B cell (primary cell): ENCODE measurements at regions not wholly inside any gene's neighbourhood (a gene's known extent, or its start where the extent isn't known, plus 50 kb on each side); places are given as distances from the start of the nearest gene placed in this dataset.

ENCODE experiments used
- ATAC-seq: fragments of 200-7000 bp; cut with Tn5 transposase; one replicate; pipeline ENCODE4 v1.10.0; 2021; ENCODE audit warnings: low read depth, mild to moderate bottlenecking, moderate number of reproducible peaks, moderate library complexity
- CTCF ChIA-PET: fragments of 350-600 bp; sonication (Branson Sonifier 250); formaldehyde crosslinking; loops from one replicate; lab custom pipeline; 2021; ENCODE audit warnings: antibody characterized with exemption, inconsistent platforms; lab: Charles Lee
- POLR2A ChIA-PET: fragments of 350-600 bp; sonication (Branson Sonifier 250); formaldehyde crosslinking; loops from one replicate; lab custom pipeline; 2021; ENCODE audit warnings: antibody characterized with exemption; lab: Charles Lee
- DNase-seq: peaks from one replicate; pipeline ENCODE4 v3.0.0; 2013
- H2AFZ ChIP-seq: 2 replicates; pipeline ENCODE4 v1.6.1; 2012; ENCODE audit warnings: mild to moderate bottlenecking, low read depth, low read length; ENCODE audit not compliant: insufficient read depth, poor library complexity, severe bottlenecking
- H3K27ac ChIP-seq, 2 donors: 1 replicate in 1 of 2; 2 replicates in 1 of 2; pipeline ENCODE4 v1.5.1; 2012 to 2013; ENCODE audit warnings: low read length in 2 of 2, mild to moderate bottlenecking in 2 of 2, moderate library complexity in 1 of 2
- H3K27me3 ChIP-seq, 4 experiments: fragments of 200-600 bp in 1 of 4; sonication (generic) in 1 of 4; replicated peaks in 1 of 4; 1 replicate in 2 of 4; 2 replicates in 2 of 4; pipeline versions ENCODE4 v1.6.1 to v1.7.0; 2013 to 2016; ENCODE audit warnings: low read length in 3 of 4, mild to moderate bottlenecking in 2 of 4, mixed read lengths in 1 of 4, moderate library complexity in 1 of 4; ENCODE audit not compliant: insufficient read depth in 4 of 4, control insufficient read depth in 3 of 4; ENCODE audit errors: control extremely low read depth in 1 of 4
- H3K36me3 ChIP-seq, 2 experiments: replicated peaks in 1 of 2; 1 replicate in 1 of 2; 2 replicates in 1 of 2; pipeline versions ENCODE4 v1.6.1 to v1.7.1; 2013; ENCODE audit warnings: low read length in 1 of 2; ENCODE audit not compliant: insufficient read depth in 2 of 2, control insufficient read depth in 1 of 2; ENCODE audit errors: control extremely low read depth in 1 of 2, extremely low read depth in 1 of 2
- H3K4me1 ChIP-seq, 2 donors: fragments of 200-600 bp in 1 of 2; sonication (generic) in 1 of 2; 1 replicate in 1 of 2; 2 replicates in 1 of 2; pipeline versions ENCODE4 v1.5.1 to v1.6.1; 2013 to 2017; ENCODE audit warnings: low read length in 2 of 2; ENCODE audit not compliant: control insufficient read depth in 2 of 2, insufficient read depth in 2 of 2
- H3K4me2 ChIP-seq: replicated peaks from 2 replicates; pipeline ENCODE3; 2012; ENCODE audit warnings: mild to moderate bottlenecking, low read depth, low read length; ENCODE audit not compliant: poor library complexity, severe bottlenecking
- H3K4me3 ChIP-seq, 5 experiments: fragments of 200-600 bp in 1 of 5; sonication (generic) in 1 of 5; 1 replicate in 3 of 5; 2 replicates in 2 of 5; pipeline versions ENCODE4 v1.5.1 to v1.7.0; 2011 to 2016; ENCODE audit warnings: low read length in 4 of 5, mild to moderate bottlenecking in 4 of 5, low read depth in 2 of 5, control low read depth in 1 of 5, moderate library complexity in 1 of 5; ENCODE audit not compliant: insufficient read depth in 1 of 5; ENCODE audit errors: control extremely low read depth in 1 of 5, extremely low read depth in 1 of 5
- H3K79me2 ChIP-seq: fragments of 200-600 bp; sonication (generic); one replicate; pipeline ENCODE4 v1.6.0; 2016; ENCODE audit warnings: low read length; ENCODE audit not compliant: control insufficient read depth, insufficient read depth
- H3K9ac ChIP-seq: fragments of 200-600 bp; sonication (generic); 2 replicates; pipeline ENCODE4 v1.6.1; 2017; ENCODE audit warnings: mild to moderate bottlenecking, low read length, moderate library complexity
- H3K9me3 ChIP-seq, 3 donors: one replicate each; pipeline versions ENCODE4 v1.6.1 to v1.7.1; 2013; ENCODE audit warnings: low read length in 2 of 3; ENCODE audit not compliant: control insufficient read depth in 2 of 3, insufficient read depth in 1 of 3; ENCODE audit errors: control extremely low read depth in 1 of 3
- H4K20me1 ChIP-seq: 2 replicates; pipeline ENCODE4 v1.6.0; 2012; ENCODE audit warnings: mild to moderate bottlenecking, low read length; ENCODE audit not compliant: insufficient read depth, control insufficient read depth, poor library complexity, severe bottlenecking
- H3K27ac Mint-ChIP-seq: one replicate; pipeline ENCODE4 v1.8.0; 2021; ENCODE audit warnings: mixed read lengths
- H3K27me3 Mint-ChIP-seq: one replicate; pipeline ENCODE4 v1.8.0; 2021; ENCODE audit warnings: mixed read lengths
- H3K4me1 Mint-ChIP-seq: one replicate; pipeline ENCODE4 v1.8.0; 2021; ENCODE audit warnings: mixed read lengths
- H3K4me3 Mint-ChIP-seq: one replicate; pipeline ENCODE4 v1.8.0; 2021; ENCODE audit warnings: mixed read lengths
- H3K9me3 Mint-ChIP-seq: one replicate; pipeline ENCODE4 v1.8.0; 2022; ENCODE audit warnings: mixed read lengths; ENCODE audit not compliant: insufficient read depth
- EZH2 ChIP-seq: IDR thresholded peaks from 2 replicates; pipeline ENCODE4 v1.6.1; 2012; ENCODE audit warnings: borderline replicate concordance, low read depth, mild to moderate bottlenecking, moderate library complexity, low read length; ENCODE audit not compliant: insufficient read depth, poor library complexity, severe bottlenecking
- WGBS: methylation state at CpG from one replicate; pipeline ENCODE4 v1.1.5; 2013; ENCODE audit warnings: missing lambda C conversion rate; ENCODE audit not compliant: insufficient coverage; 5-methylcytosine and 5-hydroxymethylcytosine counted together
- intact Hi-C: fragments of 100-400 bp; cut with micrococcal nuclease; formaldehyde crosslinking; loops from one replicate; pipeline ENCODE4 v1.10.0; 2022
- TF ChIP-seq, protein P1 (sequence below): fragments of 200-600 bp; IDR thresholded peaks from one replicate; pipeline ENCODE4 v1.8.0; 2022; ENCODE audit warnings: antibody characterized with exemption, mild to moderate bottlenecking

- Histone ChIP-seq H3K4me1 (no peaks in the 10 kb centered on the region), H4K20me1 (no peaks in the 10 kb centered on the region), H3K4me2 (no peak overlapping the region), H2AFZ (no peak overlapping the region), H3K4me3 (no peak overlapping the region), H3K9ac (no peak overlapping the region), H3K27ac (no peak overlapping the region), H3K79me2 (no peaks in the 10 kb centered on the region), H3K9me3 (peaks cover 2 to 8% (median 6%) of the 10 kb centered on the region in 3 donors), H3K27me3 (no peaks in the 10 kb centered on the region), H3K36me3 (no peaks in the 10 kb centered on the region)
- ATAC-seq (no peak), DNase-seq (no peak)
- TF ChIP-seq, protein P1, sequence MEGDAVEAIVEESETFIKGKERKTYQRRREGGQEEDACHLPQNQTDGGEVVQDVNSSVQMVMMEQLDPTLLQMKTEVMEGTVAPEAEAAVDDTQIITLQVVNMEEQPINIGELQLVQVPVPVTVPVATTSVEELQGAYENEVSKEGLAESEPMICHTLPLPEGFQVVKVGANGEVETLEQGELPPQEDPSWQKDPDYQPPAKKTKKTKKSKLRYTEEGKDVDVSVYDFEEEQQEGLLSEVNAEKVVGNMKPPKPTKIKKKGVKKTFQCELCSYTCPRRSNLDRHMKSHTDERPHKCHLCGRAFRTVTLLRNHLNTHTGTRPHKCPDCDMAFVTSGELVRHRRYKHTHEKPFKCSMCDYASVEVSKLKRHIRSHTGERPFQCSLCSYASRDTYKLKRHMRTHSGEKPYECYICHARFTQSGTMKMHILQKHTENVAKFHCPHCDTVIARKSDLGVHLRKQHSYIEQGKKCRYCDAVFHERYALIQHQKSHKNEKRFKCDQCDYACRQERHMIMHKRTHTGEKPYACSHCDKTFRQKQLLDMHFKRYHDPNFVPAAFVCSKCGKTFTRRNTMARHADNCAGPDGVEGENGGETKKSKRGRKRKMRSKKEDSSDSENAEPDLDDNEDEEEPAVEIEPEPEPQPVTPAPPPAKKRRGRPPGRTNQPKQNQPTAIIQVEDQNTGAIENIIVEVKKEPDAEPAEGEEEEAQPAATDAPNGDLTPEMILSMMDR = no peak
- no peak for TF ChIP-seq EZH2
- ChIA-PET POLR2A (no interaction called here), CTCF (no interaction called here)
- WGBS = 100% methylated on average over 1 of the region's 2 CpGs
- no peaks in the 10 kb centered on the region for H3K4me1 Mint-ChIP-seq
- peaks cover 6% of the 10 kb centered on the region for H3K9me3 Mint-ChIP-seq
- no peaks in the 10 kb centered on the region for H3K27me3 Mint-ChIP-seq
- H3K4me3 Mint-ChIP-seq = no peak overlapping the region
- H3K27ac Mint-ChIP-seq = no peak overlapping the region
- intact Hi-C loops = no loop called here
Observed at GRCh38 chr4:132838244-132838643, 310.9 kb upstream of the PCDH10 start.

GRCh38 chr4:132839070-132839469 lies 310.0 kb upstream of the PCDH10 start:
- no peak for ATAC-seq
- CTCF ChIA-PET = no interaction called here
- POLR2A ChIA-PET = no interaction called here

More at GRCh38 chr4:132839070-132839469, 310.0 kb upstream of the PCDH10 start:
- TF ChIP-seq EZH2 = no peak
- TF ChIP-seq, protein P1 = no peak
- Histone ChIP-seq H3K27me3 (no peaks in the 10 kb centered on the region), H3K4me3 (no peak overlapping the region), H2AFZ (no peak overlapping the region), H3K4me2 (no peak overlapping the region), H4K20me1 (no peaks in the 10 kb centered on the region), H3K36me3 (no peaks in the 10 kb centered on the region), H3K9me3 (peaks cover 2 to 8% (median 6%) of the 10 kb centered on the region in 3 donors), H3K79me2 (no peaks in the 10 kb centered on the region), H3K9ac (no peak overlapping the region), H3K27ac (no peak overlapping the region), H3K4me1 (no peaks in the 10 kb centered on the region)
- no peak overlapping the region for H3K27ac Mint-ChIP-seq
- DNase-seq = no peak
- H3K9me3 Mint-ChIP-seq = peaks cover 6% of the 10 kb centered on the region
- no peak overlapping the region for H3K4me3 Mint-ChIP-seq
- intact Hi-C loops = no loop called here
- H3K27me3 Mint-ChIP-seq = no peaks in the 10 kb centered on the region
- H3K4me1 Mint-ChIP-seq = no peaks in the 10 kb centered on the region
